HL-60 (cell line): ENCODE measurements at regions not wholly inside any gene's neighbourhood (a gene's known extent, or its start where the extent isn't known, plus 50 kb on each side); places are given as distances from the start of the nearest gene placed in this dataset.

Experiments used
- POLR2AphosphoS5 ChIP-seq: IDR thresholded peaks from 2 replicates; pipeline ENCODE4 v1.6.1; 2012; ENCODE audit warnings: low read depth
- TF ChIP-seq, protein P1 (sequence below): IDR thresholded peaks from one replicate; pipeline ENCODE4 v1.5.1; 2011; ENCODE audit warnings: low read length, control low read depth, inconsistent platforms; ENCODE audit not compliant: insufficient read depth
- TF ChIP-seq, protein P2 (sequence below): IDR thresholded peaks from 2 replicates; pipeline ENCODE4 v1.6.1; 2012; ENCODE audit warnings: low read depth; ENCODE audit not compliant: insufficient replicate concordance

DNA sequence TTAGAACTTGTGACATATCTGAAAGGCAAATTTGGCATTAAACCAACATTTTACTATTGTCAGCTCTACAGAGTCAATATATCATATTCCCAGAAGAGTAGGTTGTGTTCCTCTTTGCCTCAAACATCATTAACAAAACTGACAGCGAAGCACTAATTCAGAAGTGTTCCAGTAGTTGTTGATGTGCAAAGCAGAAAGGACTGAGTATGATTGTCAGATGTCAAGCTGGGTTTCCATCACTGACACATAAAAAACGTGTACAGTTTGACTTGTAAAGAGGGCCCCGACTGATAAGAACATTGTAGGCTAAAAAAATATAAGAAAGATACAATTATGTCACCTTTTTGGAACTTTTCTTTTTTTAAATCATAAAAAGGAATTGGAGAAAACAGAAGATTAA, 101.5 kb upstream of the ZNF608 start:
- TF ChIP-seq, protein P1, sequence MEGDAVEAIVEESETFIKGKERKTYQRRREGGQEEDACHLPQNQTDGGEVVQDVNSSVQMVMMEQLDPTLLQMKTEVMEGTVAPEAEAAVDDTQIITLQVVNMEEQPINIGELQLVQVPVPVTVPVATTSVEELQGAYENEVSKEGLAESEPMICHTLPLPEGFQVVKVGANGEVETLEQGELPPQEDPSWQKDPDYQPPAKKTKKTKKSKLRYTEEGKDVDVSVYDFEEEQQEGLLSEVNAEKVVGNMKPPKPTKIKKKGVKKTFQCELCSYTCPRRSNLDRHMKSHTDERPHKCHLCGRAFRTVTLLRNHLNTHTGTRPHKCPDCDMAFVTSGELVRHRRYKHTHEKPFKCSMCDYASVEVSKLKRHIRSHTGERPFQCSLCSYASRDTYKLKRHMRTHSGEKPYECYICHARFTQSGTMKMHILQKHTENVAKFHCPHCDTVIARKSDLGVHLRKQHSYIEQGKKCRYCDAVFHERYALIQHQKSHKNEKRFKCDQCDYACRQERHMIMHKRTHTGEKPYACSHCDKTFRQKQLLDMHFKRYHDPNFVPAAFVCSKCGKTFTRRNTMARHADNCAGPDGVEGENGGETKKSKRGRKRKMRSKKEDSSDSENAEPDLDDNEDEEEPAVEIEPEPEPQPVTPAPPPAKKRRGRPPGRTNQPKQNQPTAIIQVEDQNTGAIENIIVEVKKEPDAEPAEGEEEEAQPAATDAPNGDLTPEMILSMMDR, result no peak
- TF ChIP-seq POLR2AphosphoS5, result no peak
- TF ChIP-seq, protein P2, sequence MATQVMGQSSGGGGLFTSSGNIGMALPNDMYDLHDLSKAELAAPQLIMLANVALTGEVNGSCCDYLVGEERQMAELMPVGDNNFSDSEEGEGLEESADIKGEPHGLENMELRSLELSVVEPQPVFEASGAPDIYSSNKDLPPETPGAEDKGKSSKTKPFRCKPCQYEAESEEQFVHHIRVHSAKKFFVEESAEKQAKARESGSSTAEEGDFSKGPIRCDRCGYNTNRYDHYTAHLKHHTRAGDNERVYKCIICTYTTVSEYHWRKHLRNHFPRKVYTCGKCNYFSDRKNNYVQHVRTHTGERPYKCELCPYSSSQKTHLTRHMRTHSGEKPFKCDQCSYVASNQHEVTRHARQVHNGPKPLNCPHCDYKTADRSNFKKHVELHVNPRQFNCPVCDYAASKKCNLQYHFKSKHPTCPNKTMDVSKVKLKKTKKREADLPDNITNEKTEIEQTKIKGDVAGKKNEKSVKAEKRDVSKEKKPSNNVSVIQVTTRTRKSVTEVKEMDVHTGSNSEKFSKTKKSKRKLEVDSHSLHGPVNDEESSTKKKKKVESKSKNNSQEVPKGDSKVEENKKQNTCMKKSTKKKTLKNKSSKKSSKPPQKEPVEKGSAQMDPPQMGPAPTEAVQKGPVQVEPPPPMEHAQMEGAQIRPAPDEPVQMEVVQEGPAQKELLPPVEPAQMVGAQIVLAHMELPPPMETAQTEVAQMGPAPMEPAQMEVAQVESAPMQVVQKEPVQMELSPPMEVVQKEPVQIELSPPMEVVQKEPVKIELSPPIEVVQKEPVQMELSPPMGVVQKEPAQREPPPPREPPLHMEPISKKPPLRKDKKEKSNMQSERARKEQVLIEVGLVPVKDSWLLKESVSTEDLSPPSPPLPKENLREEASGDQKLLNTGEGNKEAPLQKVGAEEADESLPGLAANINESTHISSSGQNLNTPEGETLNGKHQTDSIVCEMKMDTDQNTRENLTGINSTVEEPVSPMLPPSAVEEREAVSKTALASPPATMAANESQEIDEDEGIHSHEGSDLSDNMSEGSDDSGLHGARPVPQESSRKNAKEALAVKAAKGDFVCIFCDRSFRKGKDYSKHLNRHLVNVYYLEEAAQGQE, result no peak
